Amniotic epithelial cell (primary cell): ENCODE measurements at regions not wholly inside any gene's neighbourhood (a gene's known extent, or its start where the extent isn't known, plus 50 kb on each side); places are given as distances from the start of the nearest gene placed in this dataset.

Experiments
- DNase-seq: peaks from one replicate; pipeline ENCODE4 v3.0.0-alpha.2; 2010; ENCODE audit warnings: low read depth

DNA sequence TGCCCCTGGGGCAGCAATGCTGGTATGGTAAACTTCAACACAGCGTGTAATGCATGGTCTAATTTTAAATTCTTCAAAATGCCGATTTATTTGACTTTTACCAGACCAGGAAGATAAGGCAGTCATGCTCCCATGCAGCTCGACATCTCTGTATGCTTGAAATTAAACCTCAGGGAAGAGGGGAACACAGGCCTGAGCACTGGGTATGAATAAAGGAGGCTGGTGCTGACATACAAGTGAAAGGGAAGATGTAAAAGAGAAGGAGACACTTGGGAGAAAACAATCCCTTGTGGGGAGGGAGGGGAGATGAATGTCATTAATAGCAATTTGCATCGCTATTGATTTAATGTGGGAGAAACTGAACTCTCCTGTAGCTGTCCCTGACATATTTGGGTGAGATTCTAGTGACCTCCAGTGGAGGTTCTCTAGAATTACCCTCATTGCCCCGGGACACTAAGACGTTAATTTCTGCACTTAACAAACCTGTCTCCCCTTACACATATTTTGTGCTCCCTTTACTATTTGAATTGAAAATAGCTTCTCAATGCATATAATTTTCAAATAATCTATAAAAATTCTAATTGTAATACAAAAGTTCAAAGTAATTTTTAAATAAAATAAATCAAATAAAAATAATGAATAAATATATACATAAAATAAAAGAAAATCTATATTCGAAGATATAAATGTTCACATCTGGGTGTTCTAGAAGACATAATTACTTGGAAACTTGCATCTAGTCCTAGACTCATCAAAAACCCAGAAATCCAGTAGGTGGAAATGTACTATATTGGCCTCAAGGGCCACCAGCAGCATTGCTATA is 283.1 kb downstream of the LMX1A start:
- DNase-seq: peak; percentile 44

DNA sequence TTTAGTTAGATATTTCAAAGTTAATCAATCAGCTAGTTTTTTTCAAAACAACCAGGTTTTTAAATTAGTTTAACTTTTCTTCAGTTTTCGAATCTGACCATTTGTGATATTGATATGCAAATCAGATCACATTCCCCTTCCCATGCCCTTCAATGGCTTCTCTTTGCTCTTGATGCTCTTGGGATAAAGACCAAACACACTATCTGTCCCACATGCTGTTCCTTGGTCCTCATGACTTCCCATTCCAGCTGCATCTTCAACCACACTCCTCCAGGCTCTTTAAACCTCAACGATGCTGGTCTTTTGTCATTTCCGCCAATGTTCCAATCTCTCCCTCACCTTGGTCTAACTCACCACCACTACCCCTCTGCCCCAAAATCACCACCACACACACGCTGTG is 285.8 kb downstream of the LMX1A start:
- no peak for DNase-seq

DNA sequence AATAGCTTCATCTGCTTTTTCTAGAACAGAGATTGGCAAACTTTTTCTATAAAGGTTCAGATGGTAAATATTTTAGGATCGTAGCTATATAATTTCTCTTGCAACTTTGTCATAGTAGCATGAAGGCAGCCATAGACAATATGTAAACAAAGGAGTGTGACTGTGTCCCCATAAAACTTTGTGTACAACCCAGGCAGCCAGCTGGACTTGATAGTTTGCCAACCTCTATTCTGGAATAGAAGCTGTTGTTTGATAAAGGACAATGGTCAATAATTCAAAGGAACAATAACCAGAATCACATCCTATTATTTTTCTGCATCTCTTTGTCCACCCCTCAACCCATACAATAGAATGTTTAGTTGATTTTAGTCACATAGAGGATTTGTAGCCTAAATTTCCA is 286.7 kb downstream of the LMX1A start:
- no peak for DNase-seq

DNA sequence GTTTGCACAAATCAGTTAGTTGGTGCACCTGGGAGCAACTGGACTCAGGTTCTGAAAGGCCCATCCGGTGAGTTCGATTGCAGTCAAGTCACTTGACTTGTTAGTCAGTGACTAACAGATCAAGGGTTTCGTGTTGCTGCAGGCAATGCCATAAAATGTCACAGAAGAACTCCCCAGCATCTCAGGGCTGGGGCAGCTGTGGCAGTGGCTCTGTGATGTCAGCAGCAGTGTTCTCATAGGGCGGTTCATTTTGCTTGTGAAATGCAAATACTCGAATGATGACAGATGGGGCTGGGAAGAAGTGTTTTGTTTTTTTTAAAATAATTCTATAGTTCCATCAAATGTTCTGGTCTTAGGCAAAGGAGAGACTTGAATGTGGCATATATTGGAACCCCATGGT is 287.8 kb downstream of the LMX1A start:
- no peak for DNase-seq

DNA sequence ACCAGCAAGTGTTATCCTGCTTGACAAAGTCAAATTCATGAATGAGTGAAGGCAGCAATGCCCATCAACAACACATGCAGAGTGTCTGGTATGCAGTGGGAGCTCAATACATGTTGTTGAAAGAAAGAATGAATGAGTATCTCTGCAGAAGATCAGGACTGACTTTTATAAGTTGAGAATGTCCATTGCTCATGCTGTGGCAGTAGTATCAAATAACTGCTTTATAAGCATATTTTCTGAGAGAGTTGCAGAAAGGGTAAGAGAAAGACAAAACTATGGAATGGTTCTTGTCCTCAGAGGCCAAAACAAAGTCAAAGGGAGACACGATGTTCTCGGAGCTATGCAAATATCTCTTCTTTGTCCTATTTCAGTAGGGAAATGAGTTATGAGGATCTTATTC is 288.7 kb downstream of the LMX1A start:
- no peak for DNase-seq

DNA sequence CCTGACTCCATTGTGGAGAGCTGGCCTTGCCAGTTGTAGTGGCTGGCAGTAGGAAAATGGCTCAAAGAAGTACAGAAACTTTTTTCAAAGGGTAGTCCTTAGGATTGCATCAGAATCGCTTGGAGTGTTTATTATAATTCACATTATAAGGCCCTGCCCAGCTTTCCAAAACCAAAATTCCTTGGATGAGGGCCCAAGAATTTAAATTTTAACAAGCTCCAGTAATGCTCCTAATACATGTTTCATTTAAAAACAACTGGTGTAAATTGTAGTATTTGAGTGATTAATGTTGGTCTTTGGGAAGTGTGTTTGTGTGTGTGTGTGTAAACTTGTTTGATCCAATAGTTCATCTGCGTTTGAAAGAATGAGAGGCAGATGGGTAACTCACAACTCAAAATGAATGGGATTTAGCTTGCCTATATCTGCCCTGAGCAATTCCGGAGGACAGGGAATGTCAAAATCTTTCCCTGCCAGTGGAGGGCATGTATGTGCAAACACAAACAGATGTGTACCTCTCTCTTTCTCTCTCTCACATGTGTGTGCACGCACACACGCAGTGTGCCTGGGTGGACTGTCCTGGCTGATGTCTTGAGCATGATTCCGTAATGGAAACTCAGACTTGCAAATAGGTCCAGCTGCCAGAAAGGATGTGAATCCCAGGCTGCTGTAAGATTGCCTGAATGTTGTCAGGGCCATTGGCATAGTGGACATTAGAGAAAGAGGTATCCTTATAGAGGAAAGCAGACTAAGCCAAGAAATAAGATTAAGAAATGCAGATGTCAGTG is 293.1 kb downstream of the LMX1A start:
- DNase-seq: no peak

DNA sequence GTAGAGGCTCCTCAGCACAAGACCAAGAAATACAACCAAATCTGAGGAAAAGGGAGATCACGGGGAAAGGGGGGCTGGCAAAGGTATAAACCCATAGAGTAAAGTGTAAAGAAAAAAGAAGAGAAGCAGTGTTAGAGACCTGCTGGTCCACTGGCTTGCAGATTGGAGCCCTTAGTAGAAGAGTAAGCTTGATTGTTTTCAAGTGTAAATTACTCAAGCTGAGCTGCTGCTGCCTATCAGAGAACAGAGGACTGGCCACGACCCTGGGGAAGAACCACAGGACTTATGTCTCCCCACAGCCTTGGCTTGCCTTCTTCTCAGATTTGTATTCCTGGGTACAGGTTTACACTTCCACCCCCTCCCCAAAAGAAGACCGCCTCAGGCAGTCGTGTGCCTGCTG is 294.2 kb downstream of the LMX1A start:
- DNase-seq: no peak

DNA sequence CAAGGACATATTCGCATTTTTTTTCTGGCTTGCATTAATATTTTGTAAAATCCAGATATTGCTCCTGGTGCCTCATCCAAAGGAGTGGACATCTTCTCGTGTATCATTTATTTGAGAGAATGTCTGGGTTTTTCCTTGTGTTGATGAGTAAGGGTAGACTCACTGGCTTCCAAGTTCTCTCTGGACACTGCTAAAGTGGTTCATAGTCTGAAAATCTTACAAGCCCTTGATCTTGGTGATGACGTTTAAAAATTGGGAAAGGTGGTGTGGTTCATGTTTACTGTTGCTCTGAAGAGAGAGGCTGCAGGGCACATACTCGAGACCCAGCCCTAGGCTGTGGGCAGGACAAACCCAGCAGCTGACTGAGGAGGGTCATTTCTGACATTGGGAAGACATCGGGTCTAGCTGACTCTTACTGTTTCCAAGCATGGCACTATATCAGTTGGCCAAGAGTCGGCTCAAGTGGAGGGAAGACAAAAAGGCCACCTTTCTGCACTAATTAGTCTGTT is 296.2 kb downstream of the LMX1A start:
- DNase-seq: no peak

DNA sequence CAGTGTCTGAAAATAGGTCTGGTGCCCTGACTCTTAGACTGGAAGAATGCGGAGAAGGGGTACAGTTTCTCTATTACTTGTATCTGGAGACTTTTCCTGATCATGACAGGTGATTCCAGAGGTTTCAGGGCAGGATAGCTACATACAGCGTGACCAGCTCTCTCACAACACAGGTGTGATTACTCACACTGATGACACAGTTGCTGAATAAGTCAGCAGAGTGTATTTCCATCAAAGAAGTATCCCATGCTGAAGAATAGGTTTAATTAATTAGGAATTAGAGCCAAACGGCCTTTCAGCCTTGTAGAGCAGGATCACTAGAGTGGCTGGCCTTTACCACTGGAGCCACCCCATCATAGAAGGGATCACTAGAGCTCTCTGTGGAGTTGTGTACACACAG is 298.6 kb downstream of the LMX1A start:
- no peak for DNase-seq

DNA sequence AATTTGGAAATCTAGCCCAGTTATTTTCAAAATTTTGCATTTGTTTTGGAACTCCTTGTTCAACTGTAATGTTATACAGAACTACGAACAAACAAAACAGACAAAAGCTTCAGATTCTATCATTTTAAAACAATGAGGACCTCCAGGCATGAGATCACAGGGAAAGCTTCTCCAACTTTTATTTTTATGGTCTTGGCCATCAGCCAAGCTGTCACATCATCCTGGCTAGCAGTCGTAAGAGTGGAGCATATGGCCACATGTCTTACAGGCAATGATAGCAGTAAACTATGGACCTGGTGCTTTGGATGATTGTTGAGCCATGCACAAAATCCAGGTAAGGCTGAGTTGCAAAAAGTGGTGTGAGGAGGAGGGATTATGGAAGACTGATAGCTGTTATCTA is 299.6 kb downstream of the LMX1A start:
- no peak for DNase-seq

DNA sequence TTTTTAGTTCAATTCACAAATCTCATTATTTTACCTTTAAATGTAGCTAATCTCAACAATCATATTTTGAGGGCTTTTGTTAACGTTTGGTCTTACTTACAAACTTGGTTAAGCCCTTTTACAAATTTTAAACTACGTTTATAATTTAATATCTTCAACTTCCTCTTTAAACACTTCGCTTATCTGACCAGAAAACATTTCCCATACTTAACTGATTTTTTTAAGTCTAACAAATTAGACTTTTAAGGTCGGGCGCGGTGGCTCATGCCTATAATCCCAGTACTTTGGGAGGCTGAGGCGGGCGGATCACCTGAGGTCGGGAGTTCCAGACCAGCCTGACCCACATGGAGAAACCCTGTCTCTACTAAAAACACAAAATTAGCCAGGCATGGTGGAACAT is 300.9 kb downstream of the LMX1A start:
- no peak for DNase-seq

DNA sequence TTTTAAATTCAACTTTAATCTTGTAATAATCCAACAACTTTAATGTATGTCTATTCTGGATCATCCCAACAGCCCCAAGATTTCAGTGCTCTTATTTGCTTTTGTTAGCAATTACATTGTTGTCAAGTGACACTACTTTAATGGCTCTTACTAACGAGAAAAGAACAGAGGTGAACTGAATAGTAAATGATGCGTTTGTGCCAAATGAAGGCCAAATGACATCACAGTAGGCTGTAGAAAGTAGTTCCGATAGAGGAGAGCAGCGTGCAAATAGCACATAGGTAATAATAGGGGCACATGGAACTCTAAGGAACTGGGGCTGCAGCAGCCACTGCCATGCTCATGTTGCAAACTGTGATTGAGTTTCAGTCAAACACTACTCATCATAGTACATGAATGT is 301.9 kb downstream of the LMX1A start:
- no peak for DNase-seq

DNA sequence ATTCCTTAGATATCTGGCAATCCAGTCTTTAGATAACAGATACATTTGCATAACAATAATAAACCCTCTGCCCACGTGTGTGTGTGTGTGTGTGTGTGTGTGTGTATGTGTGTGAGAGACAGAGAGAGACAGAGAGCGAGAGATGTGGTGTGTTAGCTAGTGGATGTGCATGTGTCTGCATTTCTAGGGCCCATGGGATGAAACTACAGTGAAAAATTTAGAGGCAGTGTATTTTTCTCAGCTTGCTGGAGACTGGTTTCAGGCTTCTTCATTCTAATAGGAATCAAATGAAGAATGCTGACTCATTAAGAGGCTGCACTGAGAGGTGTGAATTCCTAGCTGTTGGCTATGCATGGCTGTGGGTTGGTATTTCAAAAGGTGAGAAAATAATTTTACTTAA is 303.2 kb downstream of the LMX1A start:
- DNase-seq: no peak

DNA sequence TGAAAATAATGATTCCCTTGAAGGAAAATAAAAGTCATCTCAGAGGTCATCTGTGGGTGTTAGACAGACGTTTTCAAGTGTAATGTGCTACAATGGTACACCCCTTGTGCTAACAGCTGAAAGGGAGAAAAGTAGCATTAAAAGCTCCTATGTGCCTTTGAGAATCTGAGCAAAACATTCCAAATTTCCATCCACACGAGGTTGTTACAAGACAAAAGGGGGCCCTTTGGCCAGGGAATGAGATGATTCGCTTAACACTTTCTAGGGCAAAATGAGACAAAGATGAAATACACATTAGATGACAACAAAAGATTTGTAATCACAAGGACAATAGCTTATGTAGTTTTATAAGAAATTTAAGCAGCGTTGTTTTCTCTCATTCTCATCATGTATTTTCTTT is 303.6 kb downstream of the LMX1A start:
- no peak for DNase-seq

DNA sequence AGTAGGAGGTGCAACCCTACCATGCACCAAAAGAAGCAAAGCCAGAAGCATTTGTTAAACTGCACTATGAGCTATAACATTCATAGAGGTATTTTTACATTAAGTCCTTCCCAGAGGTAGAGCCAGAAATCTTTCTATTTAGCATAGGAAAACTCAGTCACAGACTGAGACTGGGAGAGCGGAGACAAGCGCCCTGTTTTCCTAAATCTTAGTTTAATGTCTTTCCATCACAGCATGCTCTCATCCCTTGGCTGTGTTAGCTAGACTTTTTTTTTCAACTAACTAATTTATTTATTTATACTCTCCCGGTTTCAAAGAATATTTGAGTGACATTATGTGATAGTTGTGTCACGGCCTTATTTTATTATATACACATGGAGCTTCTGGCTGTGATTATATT is 304.1 kb downstream of the LMX1A start:
- no peak for DNase-seq

DNA sequence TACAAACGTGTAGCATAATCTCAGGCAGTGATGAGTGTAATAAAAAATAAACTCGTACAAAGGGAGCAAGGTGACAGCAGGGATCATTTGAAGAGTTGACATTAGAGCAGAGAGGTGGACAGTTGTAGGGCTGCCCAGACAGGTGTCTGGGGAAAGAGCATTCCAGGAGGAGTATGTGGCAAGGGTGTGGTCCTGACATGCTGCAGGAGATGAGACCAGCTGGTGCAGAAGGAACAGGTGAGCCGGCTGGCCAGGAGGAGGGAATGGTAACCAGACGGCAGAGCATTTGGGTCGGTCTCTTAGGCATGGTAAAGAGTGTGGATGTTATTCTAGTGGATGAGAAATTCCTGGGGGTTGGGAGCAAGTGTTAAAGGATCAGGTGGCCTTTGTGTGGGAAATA is 306.3 kb downstream of the LMX1A start:
- DNase-seq: no peak

DNA sequence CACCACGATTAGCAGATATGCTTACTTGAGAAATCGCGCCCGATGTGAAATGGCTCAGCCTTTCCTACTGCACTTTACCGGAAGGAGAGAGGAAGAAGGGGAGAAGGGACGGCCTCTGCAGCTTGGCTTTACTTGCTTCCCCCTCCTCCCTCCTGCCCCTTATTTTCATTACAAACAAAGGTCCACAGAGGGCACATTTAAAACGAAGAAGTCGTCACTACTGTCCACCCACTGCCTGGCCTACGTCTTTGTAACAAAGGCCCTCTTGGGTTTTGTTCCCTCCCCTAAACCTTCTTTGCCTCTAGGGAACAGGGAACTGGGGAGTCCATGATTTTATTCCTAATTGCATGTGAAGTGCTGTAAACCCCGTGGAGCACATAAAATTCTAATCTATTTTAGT is 308.5 kb downstream of the LMX1A start:
- no peak for DNase-seq

DNA sequence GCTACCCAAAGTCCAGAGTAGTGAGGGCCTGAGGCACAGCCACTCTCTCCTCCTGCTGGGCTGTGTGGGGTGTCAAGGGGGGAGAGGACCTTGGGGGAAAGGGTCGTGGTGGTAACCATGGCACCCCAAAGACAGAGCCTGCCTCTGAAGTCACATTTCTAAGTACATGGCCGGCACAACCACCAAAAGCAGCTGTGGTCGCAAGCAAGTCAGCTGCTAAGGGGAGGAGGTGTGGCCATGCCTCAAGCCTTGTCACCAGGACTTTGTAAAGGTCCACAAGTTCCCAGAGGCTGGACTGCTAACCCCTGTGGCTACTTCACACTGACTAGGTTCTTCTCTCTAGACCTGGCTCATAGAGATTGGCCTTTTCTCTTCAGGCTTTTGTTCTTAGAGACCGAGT is 310.6 kb downstream of the LMX1A start:
- DNase-seq: no peak

DNA sequence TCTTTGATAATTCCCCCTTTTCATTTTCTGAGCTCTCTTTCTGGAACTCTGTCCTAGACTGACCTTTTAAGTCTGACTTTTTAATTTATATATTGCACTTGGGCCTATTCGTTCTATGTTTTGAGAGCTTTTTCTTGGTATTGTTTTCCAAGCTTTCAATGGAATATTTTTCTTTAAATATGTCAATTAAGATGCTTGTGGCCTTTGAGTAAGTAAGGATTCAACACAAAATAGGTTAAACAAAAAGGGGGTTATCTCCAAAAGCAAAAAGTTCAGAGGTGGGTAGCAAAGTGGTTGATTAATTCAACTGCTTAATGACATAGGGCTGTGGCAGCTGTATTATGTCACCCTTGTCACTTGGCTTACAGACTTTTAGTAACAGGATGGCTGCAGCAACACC is 315.9 kb downstream of the LMX1A start:
- DNase-seq: no peak

DNA sequence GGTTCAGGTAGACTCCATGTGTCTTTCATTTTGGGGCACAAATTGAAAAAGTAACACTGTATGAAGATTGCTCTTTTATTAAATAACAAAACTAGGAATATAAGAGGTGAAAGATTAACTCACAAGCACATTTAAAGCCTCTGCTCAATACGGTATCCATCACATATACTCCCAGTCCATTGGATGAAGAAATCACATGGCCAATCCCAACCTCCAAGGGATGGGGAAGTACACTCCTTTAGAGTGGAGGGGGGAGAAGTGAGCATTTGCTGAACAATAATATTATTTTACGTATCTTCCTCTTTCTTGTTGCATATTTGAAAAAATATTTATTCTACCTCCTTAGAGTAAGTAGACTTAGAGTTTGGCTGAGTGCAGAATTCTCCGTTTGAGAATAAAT is 316.5 kb downstream of the LMX1A start:
- no peak for DNase-seq

DNA sequence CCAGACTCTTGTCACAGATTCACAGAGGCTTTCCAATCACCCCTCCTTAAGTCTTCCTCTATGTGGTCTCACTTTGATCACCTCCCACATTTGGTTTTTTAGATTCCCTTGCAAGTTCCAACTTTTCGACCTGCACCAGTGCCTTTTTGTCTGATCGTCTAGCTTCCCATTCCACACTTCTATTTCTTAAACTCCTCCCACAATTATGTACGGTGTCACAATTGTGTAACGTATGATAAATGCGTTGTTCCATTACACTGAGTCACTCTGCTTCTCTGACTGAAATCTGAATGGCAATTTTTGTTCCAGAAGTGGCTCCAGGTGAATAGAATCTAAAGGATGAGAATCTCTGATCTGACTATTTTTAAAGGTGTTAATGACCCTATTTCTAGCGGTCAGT is 320.1 kb downstream of the LMX1A start:
- no peak for DNase-seq

DNA sequence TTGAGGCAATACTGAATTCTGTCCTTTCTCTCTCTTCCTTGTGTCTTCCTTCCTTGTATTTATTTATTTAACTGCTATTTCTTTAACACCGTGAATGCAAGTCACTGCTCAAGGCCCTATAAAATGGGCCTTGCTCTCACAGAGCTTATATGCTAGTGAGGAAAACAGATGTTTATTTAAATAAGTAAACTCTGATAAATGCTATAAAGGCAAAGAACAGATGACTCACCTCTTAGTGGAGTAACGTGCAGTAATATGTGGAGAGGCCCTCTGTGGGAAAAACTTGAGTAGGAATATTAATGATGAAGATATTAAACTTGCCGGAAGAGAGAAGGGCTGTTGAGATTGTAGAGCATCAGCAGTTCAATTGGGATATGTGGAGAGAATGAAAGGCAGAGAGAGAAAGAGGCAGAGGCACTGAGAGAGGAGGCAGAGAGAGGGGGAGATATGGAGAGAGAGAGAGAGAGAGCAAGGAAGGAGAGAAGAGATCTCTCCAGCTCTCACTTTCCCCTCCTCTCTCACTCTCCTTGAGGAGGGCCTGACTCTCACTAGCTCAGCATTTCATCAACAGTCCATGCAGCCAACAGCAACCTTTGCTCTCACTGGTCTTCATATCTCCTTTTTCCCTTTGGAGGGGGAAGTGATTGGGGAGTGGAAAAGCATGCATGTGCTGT is 322.2 kb downstream of the LMX1A start:
- DNase-seq: peak; percentile 42

DNA sequence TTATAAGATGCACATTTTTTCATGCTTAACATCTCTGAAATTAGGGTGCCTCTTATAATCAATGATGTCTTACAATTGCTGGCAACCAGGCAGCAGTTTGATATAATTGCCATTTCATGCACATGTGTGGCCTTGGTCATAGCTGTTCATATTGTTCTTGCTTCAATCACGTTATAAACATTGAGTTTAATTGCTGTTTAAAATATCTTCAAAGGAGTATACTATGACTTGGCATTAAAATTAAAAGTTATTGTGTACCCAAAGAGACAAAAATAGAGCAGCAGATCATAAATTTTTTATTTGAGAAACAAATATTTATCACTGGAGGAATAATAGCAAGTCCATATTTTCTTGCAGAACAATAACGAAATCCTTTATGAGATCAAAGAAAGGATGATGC is 325.5 kb downstream of the LMX1A start:
- DNase-seq: no peak
